Neuronal stem cell (in vitro differentiated cells): ENCODE measurements at regions not wholly inside any gene's neighbourhood (a gene's known extent, or its start where the extent isn't known, plus 50 kb on each side); places are given as distances from the start of the nearest gene placed in this dataset.
"Not testable (repeated sequence)": the region's sequence is repeated elsewhere in the genome, so short reads cannot be mapped to it uniquely, and the experiment has no call there.

Experiments used
- DNase-seq: peaks from one replicate; pipeline ENCODE4 v3.0.0-alpha.2; 2013; ENCODE audit warnings: low spot score
- H2AFZ ChIP-seq: one replicate; pipeline ENCODE4 v1.6.1; 2013; ENCODE audit warnings: mild to moderate bottlenecking, low read length, inconsistent platforms
- H2AK5ac ChIP-seq: 2 replicates; pipeline ENCODE4 v1.6.1; 2013; ENCODE audit warnings: low read depth, mild to moderate bottlenecking, inconsistent platforms, low read length, moderate library complexity, mixed read lengths
- H2BK120ac ChIP-seq: 2 replicates; pipeline ENCODE4 v1.6.1; 2013; ENCODE audit warnings: low read depth, mild to moderate bottlenecking, inconsistent platforms, low read length, moderate library complexity, mixed read lengths
- H2BK12ac ChIP-seq: one replicate; pipeline ENCODE4 v1.6.1; 2013; ENCODE audit warnings: low read length, inconsistent platforms
- H2BK15ac ChIP-seq: 2 replicates; pipeline ENCODE4 v1.6.1; 2013; ENCODE audit warnings: mild to moderate bottlenecking, low read length, inconsistent platforms, mixed read lengths
- H2BK5ac ChIP-seq: one replicate; pipeline ENCODE4 v1.6.1; 2013; ENCODE audit warnings: inconsistent platforms, mild to moderate bottlenecking, low read length, moderate library complexity
- H3K14ac ChIP-seq: one replicate; pipeline ENCODE4 v1.6.1; 2013; ENCODE audit warnings: low read length, inconsistent platforms
- H3K18ac ChIP-seq: 2 replicates; pipeline ENCODE4 v1.6.1; 2013; ENCODE audit warnings: low read length, inconsistent platforms
- H3K23ac ChIP-seq: 2 replicates; pipeline ENCODE4 v1.6.1; 2013; ENCODE audit warnings: low read depth, mild to moderate bottlenecking, mixed read lengths, low read length, inconsistent platforms; ENCODE audit not compliant: poor library complexity
- H3K27ac ChIP-seq: replicated peaks from 3 replicates; pipeline ENCODE4 v1.5.1; 2013; ENCODE audit warnings: low read length, inconsistent platforms
- H3K27me3 ChIP-seq, 3 experiments: 2 replicates each; pipeline ENCODE4 v1.6.1; 2013; ENCODE audit warnings: low read length in 3 of 3, mild to moderate bottlenecking in 2 of 3, inconsistent platforms in 1 of 3, low read depth in 1 of 3, mixed read lengths in 1 of 3, moderate library complexity in 1 of 3; ENCODE audit not compliant: control insufficient read depth in 3 of 3, insufficient read depth in 3 of 3
- H3K36me3 ChIP-seq, 2 donors: replicated peaks in 1 of 2; 2 replicates each; pipeline ENCODE4 v1.6.1; 2013; ENCODE audit warnings: low read length in 2 of 2; ENCODE audit not compliant: control insufficient read depth in 2 of 2, insufficient read depth in 2 of 2
- H3K4ac ChIP-seq: 2 replicates; pipeline ENCODE4 v1.6.1; 2013; ENCODE audit warnings: inconsistent platforms, mild to moderate bottlenecking, low read length, moderate library complexity
- H3K4me1 ChIP-seq, 2 donors: 1 replicate in 1 of 2; 2 replicates in 1 of 2; pipeline ENCODE4 v1.6.1; 2013; ENCODE audit warnings: low read length in 2 of 2, low read depth in 1 of 2; ENCODE audit not compliant: control insufficient read depth in 2 of 2, insufficient read depth in 1 of 2
- H3K4me2 ChIP-seq: one replicate; pipeline ENCODE4 v1.6.1; 2013; ENCODE audit warnings: mild to moderate bottlenecking, low read length, inconsistent platforms; ENCODE audit not compliant: insufficient read depth, poor library complexity, severe bottlenecking
- H3K4me3 ChIP-seq, 2 donors: 2 replicates each; pipeline ENCODE4 v1.5.1; 2013; ENCODE audit warnings: low read length in 2 of 2, mild to moderate bottlenecking in 2 of 2, inconsistent platforms in 1 of 2, moderate library complexity in 1 of 2
- H3K79me1 ChIP-seq: one replicate; pipeline ENCODE4 v1.6.1; 2013; ENCODE audit warnings: low read depth, mild to moderate bottlenecking, inconsistent platforms, low read length, moderate library complexity
- H3K9ac ChIP-seq: one replicate; pipeline ENCODE4 v1.6.1; 2013; ENCODE audit warnings: mild to moderate bottlenecking, low read depth, low read length, inconsistent platforms; ENCODE audit not compliant: poor library complexity
- H3K9me3 ChIP-seq, 2 donors: replicated peaks in 1 of 2; 2 replicates each; pipeline versions ENCODE3 to v1.6.1; 2013; ENCODE audit warnings: low read length in 2 of 2, mild to moderate bottlenecking in 2 of 2, inconsistent platforms in 1 of 2, low read depth in 1 of 2, mixed read lengths in 1 of 2, moderate library complexity in 1 of 2; ENCODE audit not compliant: control insufficient read depth in 2 of 2, insufficient read depth in 1 of 2
- H4K8ac ChIP-seq: one replicate; pipeline ENCODE4 v1.6.1; 2013; ENCODE audit warnings: low read depth, mild to moderate bottlenecking, inconsistent platforms, low read length, moderate library complexity
- H4K91ac ChIP-seq: one replicate; pipeline ENCODE4 v1.6.1; 2013; ENCODE audit warnings: low read length, low read depth, mild to moderate bottlenecking, inconsistent platforms; ENCODE audit not compliant: poor library complexity
- WGBS, 2 donors: extraction: QIAGEN DNeasy Blood & Tissue Kit; methylation state at CpG; one replicate each; pipeline ENCODE4 v1.1.7; 2013; ENCODE audit warnings: missing lambda C conversion rate in 2 of 2, mixed read lengths in 1 of 2; ENCODE audit not compliant: insufficient read length in 2 of 2, insufficient replicate concordance in 1 of 2; ENCODE audit errors: extremely low coverage in 2 of 2; 5-methylcytosine and 5-hydroxymethylcytosine counted together

GRCh38 chr14:48606960-48607359 is 931.6 kb upstream of the MDGA2 start:
- H3K27me3 ChIP-seq, H3K4me2 ChIP-seq, H2BK12ac ChIP-seq, H2AK5ac ChIP-seq, H3K27ac ChIP-seq, H2BK120ac ChIP-seq, H4K91ac ChIP-seq, H3K18ac ChIP-seq, H3K14ac ChIP-seq, H2BK15ac ChIP-seq, H3K4me1 ChIP-seq, H3K9me3 ChIP-seq, H3K4ac ChIP-seq, H3K79me1 ChIP-seq, DNase-seq, H3K23ac ChIP-seq, H4K8ac ChIP-seq, H2BK5ac ChIP-seq, H3K4me3 ChIP-seq, H3K9ac ChIP-seq, H3K36me3 ChIP-seq: not testable (repeated sequence)
- WGBS, 2 donors, result no CpG with 5 or more reads among the region's 8 CpGs
- H2AFZ ChIP-seq, result peak overlapping the region; percentile 53

GRCh38 chr14:48598458-48598857 is 923.1 kb upstream of the MDGA2 start:
- DNase-seq, result no peak
- Histone ChIP-seq H3K14ac (no peak overlapping the region), H2BK15ac (no peak overlapping the region), H3K4me1 (no peaks in the 10 kb centered on the region), H4K91ac (no peak overlapping the region), H3K4me3 (no peak overlapping the region), H3K79me1 (no peaks in the 10 kb centered on the region), H3K9me3 (no peaks in the 10 kb centered on the region), H3K27ac (no peak overlapping the region), H2AK5ac (no peak overlapping the region), H2BK5ac (no peak overlapping the region), H2BK12ac (no peak overlapping the region), H3K18ac (no peak overlapping the region), H3K9ac (no peak overlapping the region), H2BK120ac (no peak overlapping the region), H2AFZ (no peak overlapping the region), H3K27me3 (no peaks in the 10 kb centered on the region), H3K23ac (no peak overlapping the region), H4K8ac (no peak overlapping the region), H3K4me2 (no peak overlapping the region), H3K4ac (no peak overlapping the region), H3K36me3 (no peaks in the 10 kb centered on the region)
- WGBS, 2 donors, result no CpG with 5 or more reads among the region's 7 CpGs

- no peak overlapping the region for H2BK5ac ChIP-seq
- H2BK120ac ChIP-seq, result no peak overlapping the region
- H2AFZ ChIP-seq, result no peak overlapping the region
- no peak overlapping the region for H3K27ac ChIP-seq
- no peaks in the 10 kb centered on the region for H3K9me3 ChIP-seq
- WGBS, 2 donors, result no CpG with 5 or more reads among the region's 1 CpG
- no peak overlapping the region for H2BK15ac ChIP-seq
- no peak overlapping the region for H3K14ac ChIP-seq
- no peak overlapping the region for H2AK5ac ChIP-seq
- no peak overlapping the region for H3K23ac ChIP-seq
- H3K18ac ChIP-seq, result no peak overlapping the region
- no peak for DNase-seq
- H3K9ac ChIP-seq, result no peak overlapping the region
- no peak overlapping the region for H3K4me2 ChIP-seq
- H3K4me3 ChIP-seq, result no peak overlapping the region
- no peak overlapping the region for H3K4ac ChIP-seq
- H3K36me3 ChIP-seq, result no peaks in the 10 kb centered on the region
- H3K4me1 ChIP-seq, result peaks cover 0 to 2% of the 10 kb centered on the region in 2 donors
- H4K8ac ChIP-seq, result no peak overlapping the region
- H3K79me1 ChIP-seq, result no peaks in the 10 kb centered on the region
- no peak overlapping the region for H4K91ac ChIP-seq
- H3K27me3 ChIP-seq, result no peaks in the 10 kb centered on the region
- no peak overlapping the region for H2BK12ac ChIP-seq
These were observed 910.7 kb upstream of the MDGA2 start for GRCh38 chr14:48586099-48586498.

GRCh38 chr14:48584031-48584430 is 908.6 kb upstream of the MDGA2 start:
- Histone ChIP-seq H2AK5ac (no peak overlapping the region), H2BK12ac (no peak overlapping the region), H3K4ac (no peak overlapping the region), H3K27ac (no peak overlapping the region), H3K79me1 (no peaks in the 10 kb centered on the region), H3K27me3 (no peaks in the 10 kb centered on the region), H3K36me3 (no peaks in the 10 kb centered on the region), H2BK120ac (no peak overlapping the region), H3K14ac (no peak overlapping the region), H3K9ac (no peak overlapping the region), H3K4me3 (no peak overlapping the region), H3K4me2 (no peak overlapping the region), H2AFZ (no peak overlapping the region), H3K18ac (no peak overlapping the region), H2BK5ac (no peak overlapping the region), H2BK15ac (no peak overlapping the region), H3K23ac (no peak overlapping the region), H4K8ac (no peak overlapping the region), H3K9me3 (no peaks in the 10 kb centered on the region), H4K91ac (no peak overlapping the region), H3K4me1 (peaks cover 0 to 2% of the 10 kb centered on the region in 2 donors)
- no CpG with 5 or more reads among the region's 2 CpGs for WGBS, 2 donors
- DNase-seq, result no peak
